M059J (cell line): ENCODE measurements at regions not wholly inside any gene's neighbourhood (a gene's known extent, or its start where the extent isn't known, plus 50 kb on each side); places are given as distances from the start of the nearest gene placed in this dataset.

Source experiments
- DNase-seq: peaks from one replicate; pipeline ENCODE4 v3.0.0-alpha.2; 2012; ENCODE audit warnings: low read depth

DNA sequence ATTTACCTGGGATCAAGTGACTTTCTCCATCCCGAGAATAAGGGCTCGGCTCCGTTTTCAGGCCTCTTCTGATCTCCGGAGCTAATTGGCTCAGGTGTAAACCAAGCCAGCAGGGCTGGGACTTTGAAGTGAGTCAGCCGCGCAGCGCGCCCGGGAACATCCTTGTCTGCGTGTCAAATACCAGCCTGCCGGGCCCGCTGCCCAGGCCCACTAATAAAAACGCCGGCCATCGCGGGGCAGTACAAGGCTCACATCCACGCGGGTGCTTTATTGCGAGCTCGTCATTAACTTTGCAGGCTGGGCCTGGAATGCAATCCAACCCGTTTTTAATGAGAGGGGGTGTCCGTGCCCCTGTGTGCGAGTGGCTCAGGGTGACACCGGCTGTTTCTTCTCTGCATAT, 416.8 kb downstream of the IRX2 start:
- DNase-seq: peak; percentile 5

DNA sequence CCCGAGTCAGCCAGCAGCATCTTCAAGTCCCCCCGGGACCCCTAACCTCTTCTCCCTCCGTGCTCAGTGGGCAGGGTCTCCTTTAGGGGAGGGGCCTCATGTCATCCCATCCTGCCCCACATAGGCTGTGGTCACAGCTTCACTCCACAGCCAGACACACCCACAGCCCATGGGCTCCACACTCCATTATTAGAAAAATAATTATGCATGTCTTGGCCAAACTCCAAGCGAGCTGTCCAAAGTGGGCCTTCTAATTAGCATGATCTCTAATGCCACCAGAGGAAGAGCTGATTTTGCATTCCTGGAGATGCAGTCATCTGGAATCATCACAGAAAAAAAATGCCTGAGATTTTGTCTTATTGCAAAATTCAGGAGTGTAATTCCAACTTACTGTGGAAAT, 418.2 kb downstream of the IRX2 start:
- DNase-seq: no peak

DNA sequence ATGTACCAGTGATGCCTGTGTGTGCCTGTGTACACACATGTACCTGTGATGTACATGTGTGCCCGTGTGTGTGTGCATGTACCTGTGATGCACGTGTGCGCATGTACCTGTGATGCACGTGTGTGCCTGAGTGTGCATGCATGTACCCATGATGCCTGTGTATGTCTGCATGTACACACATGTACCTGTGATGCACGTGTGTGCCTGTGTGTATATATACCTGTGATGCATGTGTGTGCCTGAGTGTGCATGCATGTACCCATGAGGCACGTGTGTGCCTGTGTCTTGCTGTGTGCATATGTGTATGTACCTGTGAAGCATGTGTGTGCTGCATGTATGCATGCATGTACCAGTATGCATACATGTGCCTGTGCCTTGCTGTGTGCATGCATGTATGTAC, 419.0 kb downstream of the IRX2 start:
- no peak for DNase-seq

DNA sequence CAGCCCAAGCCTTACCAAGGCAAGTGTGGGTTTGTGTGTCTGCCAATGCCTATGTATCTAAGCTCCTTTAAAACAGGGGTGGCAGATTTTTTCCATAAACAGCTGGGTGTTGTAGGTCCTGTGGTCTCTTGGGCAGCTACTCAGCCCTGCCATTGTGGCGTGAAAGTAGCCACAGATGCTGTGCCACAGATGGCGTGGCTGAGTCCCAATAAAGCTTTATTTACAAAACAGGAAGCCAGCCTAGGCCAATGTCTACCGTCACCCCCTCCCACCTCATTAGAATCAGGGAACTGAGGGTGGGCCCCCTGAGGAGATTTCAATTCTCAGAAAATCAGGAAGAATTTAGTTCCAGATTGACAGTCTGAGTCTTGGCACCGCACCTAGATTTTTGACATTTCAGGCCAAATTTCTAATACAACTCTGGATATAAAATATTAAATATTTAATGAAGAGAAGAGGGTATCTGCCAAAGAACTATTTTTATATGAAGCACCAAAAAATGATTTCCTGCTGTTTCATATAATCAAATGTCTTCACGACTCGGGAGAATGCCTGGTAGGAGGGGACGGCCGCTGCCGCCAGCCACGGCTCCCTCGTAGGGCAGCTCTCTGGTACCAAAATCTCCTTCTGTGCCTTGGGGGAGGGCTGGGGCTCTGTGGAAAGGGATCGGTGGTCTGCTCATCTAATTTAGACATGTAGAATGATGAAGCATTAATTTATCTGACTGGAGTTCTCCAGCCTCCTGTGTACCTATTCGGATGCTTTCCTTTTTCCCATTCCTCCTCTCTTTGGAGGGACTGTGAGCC, 420.9 kb downstream of the IRX2 start:
- no peak for DNase-seq

DNA sequence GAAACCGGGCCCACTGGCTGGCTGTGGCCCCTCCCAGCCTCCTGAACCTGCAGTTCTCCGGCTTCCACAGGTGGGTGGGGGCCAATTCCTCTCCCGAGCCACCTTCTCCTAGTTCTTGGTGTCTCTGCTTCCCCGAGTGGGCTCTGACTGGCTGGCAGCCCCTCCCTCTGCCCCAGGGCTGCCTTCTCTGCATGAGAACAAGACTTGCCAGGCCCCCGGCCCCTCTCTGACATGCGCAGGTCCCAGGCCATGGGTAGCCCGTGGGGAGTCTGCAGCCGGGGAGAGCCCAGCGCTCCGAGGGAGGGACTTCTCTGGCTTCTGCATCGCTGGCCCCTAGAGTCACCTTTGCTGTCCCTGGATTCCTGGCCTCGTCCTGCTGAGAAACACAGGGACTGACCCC, 421.7 kb downstream of the IRX2 start:
- no peak for DNase-seq

DNA sequence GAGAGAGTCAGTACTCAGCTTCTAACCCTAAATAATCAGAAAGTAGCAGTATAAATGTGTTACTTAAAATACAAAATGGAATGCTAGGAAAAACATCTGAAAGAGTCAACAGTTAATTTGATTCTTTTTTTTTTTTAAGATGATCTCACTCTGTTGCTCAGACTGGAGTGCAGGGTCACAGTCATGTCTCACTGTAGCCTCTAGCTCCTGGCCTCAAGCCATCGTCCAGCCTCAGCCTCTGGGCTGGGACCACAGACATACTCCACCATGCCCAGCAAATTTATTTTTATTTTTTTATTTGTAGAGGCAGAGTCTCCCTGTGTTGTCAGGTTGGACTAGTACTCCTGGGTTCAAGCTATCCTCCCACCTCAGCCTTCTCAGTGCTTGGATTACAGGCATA, 424.9 kb downstream of the IRX2 start:
- DNase-seq: no peak

DNA sequence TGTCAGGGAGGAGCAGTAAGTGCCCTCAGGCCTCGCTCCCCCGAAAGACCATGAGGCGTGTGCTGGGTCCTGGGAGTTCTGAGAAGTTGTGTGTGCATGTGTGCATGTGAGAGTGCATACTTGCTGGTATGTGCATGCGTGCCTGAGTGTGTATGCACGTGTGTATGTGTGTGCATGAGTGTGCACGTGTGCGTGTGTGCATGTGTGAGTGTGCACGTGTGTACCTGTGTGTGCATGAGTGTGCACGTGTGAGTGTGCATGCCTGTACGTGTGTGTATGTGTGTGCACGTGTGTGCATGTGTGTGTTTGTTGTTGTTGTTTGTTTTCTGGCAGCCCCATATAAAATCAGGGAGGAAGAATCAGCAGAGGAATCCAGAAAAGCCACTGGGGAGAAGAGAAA, 426.7 kb downstream of the IRX2 start:
- DNase-seq: no peak

DNA sequence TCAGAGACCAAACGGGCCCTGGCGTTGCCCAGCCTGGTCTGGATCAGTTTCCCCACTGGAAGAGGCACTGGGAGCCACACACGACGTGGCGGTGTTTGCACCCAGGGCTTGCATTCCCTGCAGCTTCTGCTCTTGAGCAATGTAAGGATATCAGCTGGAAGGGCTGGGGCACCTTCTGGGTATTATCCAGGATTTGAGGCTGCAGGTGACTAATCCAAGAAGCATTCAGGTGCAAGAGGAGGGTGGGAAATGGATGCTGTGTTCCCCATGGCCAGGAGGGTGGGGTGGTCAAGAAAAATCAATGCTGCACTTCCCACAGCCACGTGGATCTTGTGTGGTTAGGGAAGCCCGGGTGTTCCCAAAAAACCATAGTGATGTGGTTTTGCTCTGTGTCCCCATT, 430.9 kb downstream of the IRX2 start:
- no peak for DNase-seq

DNA sequence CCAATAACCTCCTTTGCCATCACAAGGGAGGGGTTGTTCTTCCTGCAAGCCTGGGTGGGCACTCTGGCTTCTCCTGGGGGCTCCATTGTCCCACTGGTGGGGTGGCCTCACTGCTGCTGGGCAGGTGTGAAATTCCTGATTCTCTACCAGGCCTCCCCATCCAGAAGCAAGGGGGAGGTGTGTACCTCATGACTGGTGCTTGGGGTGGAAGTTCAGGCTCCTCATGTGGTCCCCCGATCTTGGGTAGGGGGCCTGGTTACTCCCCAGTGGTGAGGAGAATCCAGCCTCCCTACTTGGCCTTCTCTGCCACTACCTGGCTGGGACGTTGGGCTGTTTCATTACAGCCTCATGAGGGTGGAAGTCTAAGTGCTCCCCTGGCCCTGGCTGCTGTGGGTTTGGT, 433.9 kb downstream of the IRX2 start:
- no peak for DNase-seq

DNA sequence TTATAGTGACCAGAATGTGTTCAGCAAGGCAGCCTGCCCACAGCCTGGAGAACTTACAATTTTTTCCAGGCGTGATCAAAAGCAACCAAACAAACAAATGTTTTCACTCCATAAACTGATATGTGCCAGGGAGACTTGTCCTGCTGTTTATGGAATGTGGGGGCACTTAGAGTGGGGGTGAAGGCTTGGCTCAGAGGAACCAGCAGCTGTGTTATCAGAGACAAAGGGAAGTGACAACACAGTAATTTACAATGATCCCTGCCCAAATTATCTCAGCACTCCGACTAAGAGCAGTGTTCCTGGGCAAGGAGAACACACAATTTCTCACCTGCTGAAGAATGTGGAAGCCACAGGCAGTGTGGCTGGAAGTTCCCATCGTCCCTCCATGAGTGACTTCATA, 429.1 kb upstream of the IRX4 start:
- DNase-seq: no peak

DNA sequence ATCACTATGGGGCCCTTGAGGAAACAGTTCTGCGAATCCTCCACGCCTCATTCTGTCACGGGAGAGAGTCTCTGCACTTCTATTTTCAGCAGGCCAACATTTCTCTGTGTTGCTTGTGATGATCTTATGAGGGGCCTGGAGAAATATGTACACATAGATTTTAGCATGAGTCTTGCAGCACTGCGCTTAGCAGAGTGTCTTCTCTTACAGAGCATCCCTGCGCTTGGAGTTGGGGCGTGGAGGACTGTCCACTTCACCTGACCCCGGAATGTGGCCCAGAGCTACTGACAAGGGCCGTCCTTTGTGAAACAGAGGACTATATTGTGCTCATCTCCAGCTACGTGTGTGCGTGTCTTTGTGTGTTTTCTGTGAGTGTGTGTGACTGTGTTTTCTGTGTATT, 428.2 kb upstream of the IRX4 start:
- no peak for DNase-seq

DNA sequence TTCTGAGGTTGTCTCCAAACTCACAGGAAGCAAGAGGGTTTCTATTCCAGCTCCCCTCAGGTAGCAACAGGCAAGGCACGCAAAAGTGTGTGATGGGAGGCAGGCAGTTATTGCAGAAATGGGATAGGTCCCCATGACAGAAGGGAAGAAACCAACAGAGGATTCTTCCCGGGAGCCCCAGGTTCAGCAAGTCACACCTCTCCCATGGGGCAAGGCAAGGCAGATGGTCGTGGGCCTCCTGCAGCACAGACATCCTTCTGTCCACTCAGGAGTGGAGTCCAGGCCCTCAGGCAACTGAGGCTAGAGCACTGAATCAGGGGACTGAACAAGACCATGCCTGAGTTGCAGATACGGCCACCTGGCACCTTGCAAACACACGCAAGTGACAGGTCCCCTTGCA, 424.9 kb upstream of the IRX4 start:
- no peak for DNase-seq

DNA sequence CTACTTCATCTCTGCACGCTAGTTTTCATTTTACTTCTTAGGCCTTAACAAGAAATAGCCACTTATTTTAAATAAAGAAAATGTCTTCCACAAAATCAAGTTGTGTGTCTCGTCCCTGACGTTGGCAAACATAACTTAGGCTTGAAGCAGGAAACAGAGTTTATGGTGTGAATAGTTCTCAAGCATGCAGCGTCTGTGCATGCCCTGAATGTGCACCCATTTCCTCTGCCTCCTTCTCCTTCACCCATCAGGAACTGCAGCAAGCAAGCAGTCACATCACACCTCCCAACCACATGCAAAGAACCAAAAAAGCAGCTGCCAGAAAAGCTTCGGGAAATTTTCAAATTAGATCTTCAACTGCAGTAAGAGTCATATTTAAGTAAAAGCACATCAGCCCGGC, 424.0 kb upstream of the IRX4 start:
- no peak for DNase-seq

DNA sequence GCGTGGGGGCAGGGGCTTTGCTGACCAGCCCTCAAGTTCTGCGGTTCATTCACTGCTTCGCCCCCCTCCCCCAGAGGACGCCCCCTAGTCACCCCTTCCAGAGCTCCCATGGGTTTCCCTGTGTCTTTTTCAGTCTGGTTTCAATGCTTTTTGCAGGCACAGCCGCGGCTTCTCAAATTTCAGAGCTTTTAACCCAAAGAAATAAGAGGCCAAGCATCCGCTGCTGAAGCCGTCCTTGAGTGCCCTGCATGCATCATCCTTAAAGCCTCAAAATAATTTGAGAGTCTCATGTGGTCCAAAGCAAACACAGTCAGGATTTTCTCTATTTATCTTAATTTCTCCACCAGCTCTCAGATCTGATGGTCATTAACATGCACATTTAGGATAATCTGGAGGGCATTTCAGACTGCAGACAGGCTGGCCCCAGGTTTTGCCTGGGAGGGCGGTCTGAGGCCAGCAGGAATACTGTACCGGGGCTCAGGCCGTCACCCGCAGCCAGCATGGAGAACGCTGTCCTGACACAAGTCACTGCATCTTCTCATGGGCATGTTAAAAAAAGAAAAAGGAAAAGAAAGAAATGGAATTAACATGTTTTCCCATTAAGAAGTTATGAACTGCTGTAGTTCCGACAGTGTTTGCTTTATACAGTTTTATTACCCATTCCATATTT, 420.8 kb upstream of the IRX4 start:
- DNase-seq: no peak

DNA sequence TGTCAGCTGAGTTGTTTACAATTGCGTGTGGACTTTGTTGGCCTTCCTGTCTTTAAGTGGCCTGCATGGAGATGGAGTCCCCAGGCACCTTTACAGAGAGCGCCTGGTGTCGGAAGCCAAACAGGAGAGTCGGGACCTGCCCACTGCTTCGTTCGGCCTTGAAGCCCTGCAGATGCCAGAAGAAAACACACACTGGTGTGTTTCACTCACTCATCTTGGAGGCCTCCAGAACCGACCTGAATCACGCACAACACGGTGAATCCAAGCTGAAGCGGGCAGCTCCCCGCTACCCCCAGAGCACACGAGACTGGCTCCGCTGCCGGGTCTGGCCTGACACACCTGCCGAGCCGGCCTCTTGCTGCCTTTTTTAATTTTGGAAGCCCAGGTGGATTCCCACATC, 419.4 kb upstream of the IRX4 start:
- no peak for DNase-seq

DNA sequence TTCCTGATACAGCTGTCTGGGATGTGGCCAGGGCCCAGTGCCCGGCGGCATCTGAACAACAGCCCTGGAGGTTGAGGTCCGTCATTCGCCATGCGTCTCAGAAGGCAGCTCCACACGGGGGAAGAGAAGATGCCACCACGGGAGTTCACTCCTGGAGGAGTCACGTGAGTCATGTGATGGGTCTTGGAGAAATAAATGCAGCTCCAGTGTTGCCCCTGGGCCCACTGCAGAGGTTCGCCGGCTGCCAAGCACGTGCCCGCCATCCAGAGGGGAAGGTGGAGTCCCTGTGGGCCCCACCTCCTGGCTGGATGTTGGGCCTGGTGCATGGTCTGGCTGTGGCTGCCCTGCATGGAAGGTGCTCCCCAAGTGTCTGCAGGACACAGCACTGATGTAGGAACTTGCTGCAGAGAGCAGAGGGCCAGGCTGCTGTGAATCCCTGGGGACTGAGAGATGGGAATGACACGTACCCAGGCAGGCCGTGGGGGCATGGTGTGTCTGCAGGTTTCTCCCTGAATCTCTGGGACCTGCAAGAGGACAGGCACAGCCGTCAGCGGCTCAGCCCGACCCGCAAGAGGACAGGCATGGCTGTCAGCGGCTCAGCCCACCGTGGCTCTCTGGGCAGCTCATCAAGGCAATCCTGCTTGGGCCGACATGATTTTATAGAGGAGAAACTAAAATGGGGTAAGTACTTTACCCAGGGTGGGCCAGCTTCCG, 418.3 kb upstream of the IRX4 start:
- no peak for DNase-seq

DNA sequence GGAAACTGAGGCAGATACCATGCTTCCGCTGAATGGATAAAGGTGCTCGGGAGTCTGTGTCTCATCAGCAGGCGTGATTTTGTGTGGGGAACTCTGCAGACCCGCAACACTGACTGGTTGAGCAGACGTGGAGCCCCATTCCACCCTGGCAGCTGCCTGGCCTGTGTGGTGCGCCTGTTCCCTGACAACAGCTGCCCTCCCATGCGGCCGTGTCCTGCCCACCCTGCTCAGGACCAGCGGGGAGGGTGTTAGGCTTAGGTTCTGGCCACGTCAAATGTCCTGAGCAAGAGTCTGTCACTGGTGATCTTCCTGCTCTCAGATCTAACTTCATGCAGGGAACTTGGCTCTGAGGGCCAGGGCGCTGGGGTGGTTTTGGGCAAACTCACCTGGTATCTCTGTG, 417.7 kb upstream of the IRX4 start:
- no peak for DNase-seq

DNA sequence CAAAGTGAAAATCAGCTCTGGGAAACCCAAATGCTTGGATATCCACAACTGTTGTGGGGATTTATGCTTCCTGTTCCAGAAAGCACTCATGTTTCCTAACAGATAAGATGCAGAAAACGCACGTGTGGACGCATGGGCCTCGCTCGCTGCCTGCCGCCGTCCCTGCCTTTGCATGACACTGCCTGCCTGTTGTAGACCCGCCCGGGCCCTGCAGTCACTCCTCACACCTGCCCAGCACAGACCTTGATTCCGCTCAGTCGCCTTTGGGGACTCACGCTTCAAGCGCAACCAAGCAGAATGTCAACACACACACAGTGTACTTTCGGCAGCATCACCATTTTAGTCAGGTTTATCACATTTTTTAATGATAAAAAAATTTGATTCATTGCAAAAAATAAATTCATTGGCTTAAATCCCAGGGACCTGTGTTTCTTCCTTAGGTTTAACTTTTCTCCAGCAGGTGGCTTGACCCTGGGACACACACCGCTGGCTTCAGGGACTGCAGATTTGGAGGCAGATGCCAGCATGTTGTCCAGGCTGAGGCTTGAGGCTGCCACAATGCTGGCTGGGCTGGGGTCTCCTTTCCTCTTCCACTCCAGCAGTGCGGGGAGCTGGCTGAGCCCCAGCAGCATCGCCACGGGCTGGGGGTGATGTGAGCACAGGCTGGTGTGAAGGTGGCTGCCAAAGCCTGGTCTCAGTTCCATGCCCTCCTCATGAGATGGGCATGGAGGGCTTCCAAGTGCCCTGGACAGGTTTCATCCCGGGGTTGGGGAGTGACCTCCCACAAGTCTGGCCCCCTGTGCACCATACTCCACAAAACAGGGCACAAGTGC, 416.9 kb upstream of the IRX4 start:
- DNase-seq: no peak

DNA sequence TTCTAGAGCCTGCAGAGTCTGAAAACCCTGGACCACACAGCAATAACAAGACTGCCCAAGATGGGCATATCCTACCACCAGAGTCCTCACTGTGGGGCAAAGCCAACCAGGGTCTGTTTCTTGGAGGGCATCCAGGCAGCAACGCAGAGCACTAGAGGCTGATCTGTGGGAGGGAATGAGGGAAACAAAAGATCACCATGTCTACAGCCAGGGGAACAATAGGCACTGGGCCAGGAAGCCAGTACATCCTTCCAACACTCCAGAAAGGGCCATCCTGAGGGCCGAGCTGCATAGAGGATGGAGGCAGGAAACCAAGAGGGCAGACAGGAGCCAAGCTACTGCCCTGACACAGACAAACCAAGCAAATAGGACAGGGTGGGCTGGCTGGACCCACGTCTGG, 416.1 kb upstream of the IRX4 start:
- no peak for DNase-seq

DNA sequence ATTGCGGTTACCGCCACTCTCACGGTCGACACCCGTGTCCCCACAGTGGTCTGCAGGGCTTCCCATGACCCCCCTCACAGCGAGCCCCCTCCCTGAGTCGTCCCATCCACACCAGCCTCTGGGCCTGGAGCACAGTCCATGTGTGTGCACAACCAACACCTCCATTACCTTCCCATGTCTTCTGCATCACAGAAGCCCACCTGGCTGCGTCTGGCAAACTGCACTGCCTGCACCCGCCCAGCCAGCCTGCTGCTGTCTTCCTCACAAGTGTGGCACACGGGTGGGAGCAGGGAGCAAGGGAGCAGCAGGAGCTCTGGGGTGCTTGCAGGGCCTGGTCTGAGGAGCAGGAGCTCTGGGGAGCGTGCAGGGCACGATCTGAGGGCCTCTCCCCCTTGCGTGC, 415.3 kb upstream of the IRX4 start:
- DNase-seq: no peak

DNA sequence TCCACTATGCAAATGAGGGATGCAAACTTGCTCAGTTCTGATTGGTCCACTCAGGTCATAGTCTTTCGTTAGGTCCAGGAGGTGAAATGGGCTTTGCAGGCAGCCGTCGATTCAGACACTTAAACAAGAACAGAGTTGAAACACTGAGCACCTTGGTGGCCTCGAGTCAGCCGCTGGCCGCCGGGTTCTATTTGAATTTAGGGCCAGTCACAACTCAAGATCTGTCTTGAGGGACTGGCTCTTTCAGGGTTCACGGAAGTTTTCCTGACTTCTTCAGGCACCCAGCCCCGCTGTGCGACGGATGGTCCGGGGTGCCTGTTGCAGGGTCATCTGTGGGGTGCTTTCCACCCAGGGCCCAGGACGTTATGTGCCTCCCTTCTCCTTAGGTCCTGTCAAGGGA, 412.8 kb upstream of the IRX4 start:
- DNase-seq: no peak

DNA sequence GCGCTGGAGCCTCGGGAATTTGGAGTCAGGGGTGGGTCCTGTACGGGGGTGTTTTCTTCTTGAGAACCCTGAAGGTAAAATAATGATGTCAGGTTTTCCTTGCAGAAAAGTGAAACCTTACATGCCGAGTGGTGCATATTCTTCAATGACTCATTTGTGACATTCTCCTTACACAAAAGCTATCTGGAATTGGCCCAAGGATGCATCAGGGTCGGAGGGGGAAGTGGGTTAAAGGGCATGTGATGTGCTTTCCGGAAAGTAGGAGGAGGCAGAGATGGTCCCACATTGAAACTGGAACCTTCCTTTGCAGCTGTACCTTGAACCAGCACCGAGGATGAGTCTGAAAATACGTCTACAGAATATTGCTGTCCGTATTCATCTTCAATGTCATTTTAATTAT, 411.2 kb upstream of the IRX4 start:
- peak; percentile 38 for DNase-seq
